KMS-11 (cell line): ENCODE measurements at regions not wholly inside any gene's neighbourhood (a gene's known extent, or its start where the extent isn't known, plus 50 kb on each side); places are given as distances from the start of the nearest gene placed in this dataset.

Experiments
- H2AFZ ChIP-seq: fragments of 200-600 bp; sonication (generic); 2 replicates; pipeline ENCODE4 v1.6.1; 2016; ENCODE audit warnings: antibody characterized with exemption, mixed run types, low read depth
- H3K27ac ChIP-seq: fragments of 200-600 bp; sonication (generic); 2 replicates; pipeline ENCODE4 v1.6.1; 2016; ENCODE audit warnings: mild to moderate bottlenecking, mixed run types
- H3K27me3 ChIP-seq: fragments of 200-600 bp; sonication (generic); 2 replicates; pipeline ENCODE4 v1.6.1; 2017; ENCODE audit warnings: mild to moderate bottlenecking, low read depth, mixed run types, moderate library complexity; ENCODE audit not compliant: insufficient read depth
- H3K36me3 ChIP-seq: fragments of 200-600 bp; sonication (generic); 2 replicates; pipeline ENCODE4 v1.6.1; 2017; ENCODE audit warnings: mild to moderate bottlenecking, mixed run types; ENCODE audit not compliant: insufficient read depth
- H3K4me1 ChIP-seq: fragments of 200-600 bp; sonication (generic); 2 replicates; pipeline ENCODE4 v1.6.1; 2016; ENCODE audit warnings: mild to moderate bottlenecking, low read depth, mixed run types; ENCODE audit not compliant: poor library complexity, severe bottlenecking
- H3K4me2 ChIP-seq: fragments of 200-600 bp; sonication (generic); 2 replicates; pipeline ENCODE4 v1.7.0; 2016; ENCODE audit warnings: mild to moderate bottlenecking, mixed run types
- H3K4me3 ChIP-seq: fragments of 200-600 bp; sonication (generic); IDR thresholded peaks from 2 replicates; pipeline ENCODE4 v1.6.1; 2017; ENCODE audit warnings: low read depth, low read length, mixed read lengths; ENCODE audit not compliant: insufficient read depth
- H3K79me2 ChIP-seq: fragments of 200-600 bp; sonication (generic); 2 replicates; pipeline ENCODE4 v1.6.1; 2016; ENCODE audit warnings: low read depth, mixed run types; ENCODE audit not compliant: insufficient read depth
- H3K9ac ChIP-seq: fragments of 200-600 bp; sonication (generic); 2 replicates; pipeline ENCODE4 v1.6.1; 2016; ENCODE audit warnings: mild to moderate bottlenecking, mixed run types
- H4K20me1 ChIP-seq: fragments of 200-600 bp; sonication (generic); 2 replicates; pipeline ENCODE4 v1.6.1; 2016; ENCODE audit warnings: mild to moderate bottlenecking, mixed run types; ENCODE audit not compliant: insufficient read depth
- TF ChIP-seq, protein P1 (sequence below): fragments of 200-600 bp; sonication (generic); conservative IDR thresholded peaks from 2 replicates; pipeline ENCODE4 v1.6.1; 2017; ENCODE audit warnings: low read depth, mild to moderate bottlenecking, antibody characterized with exemption, low read length, moderate library complexity, mixed read lengths

DNA sequence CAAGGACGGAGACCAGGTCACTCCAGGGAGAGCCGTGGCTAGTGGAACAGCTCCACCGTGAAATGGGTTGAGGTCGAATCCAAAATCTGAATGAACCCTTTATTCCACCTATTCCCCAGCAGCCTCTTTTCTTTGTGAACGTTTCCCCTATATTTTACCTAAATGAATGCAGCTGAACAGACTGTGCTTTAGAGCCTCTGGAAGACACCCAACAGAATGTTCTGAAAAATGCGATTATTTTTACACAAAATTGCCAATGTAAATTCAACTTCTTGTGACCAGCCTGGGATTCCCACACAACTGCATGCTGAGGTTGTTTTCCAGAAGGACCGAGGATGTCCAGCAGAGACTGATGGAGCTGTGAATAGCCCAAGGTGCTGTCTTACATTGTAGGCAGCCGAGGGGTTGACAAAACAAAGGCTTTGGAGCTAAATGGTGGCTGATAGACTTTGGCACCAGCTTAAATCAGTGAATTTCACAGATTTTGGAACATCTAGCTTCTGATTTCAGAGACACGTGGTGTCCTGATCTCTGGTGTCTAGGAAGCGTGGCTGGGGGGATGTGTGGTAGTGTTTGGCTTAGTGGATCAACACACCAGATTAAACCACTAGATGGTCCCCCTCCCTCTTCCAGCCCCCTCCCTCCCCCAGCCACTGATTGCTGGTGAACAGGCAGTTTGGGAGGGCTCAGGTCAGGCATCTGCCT, 150.4 kb downstream of the ZNF664 start:
- Histone ChIP-seq H3K27ac (no peak overlapping the region), H3K4me1 (peaks cover 6% of the 10 kb centered on the region), H3K79me2 (no peaks in the 10 kb centered on the region), H3K9ac (no peak overlapping the region), H3K36me3 (no peaks in the 10 kb centered on the region), H4K20me1 (no peaks in the 10 kb centered on the region), H3K27me3 (no peaks in the 10 kb centered on the region), H2AFZ (no peak overlapping the region), H3K4me2 (no peak overlapping the region), H3K4me3 (no peak overlapping the region)
- TF ChIP-seq, protein P1, sequence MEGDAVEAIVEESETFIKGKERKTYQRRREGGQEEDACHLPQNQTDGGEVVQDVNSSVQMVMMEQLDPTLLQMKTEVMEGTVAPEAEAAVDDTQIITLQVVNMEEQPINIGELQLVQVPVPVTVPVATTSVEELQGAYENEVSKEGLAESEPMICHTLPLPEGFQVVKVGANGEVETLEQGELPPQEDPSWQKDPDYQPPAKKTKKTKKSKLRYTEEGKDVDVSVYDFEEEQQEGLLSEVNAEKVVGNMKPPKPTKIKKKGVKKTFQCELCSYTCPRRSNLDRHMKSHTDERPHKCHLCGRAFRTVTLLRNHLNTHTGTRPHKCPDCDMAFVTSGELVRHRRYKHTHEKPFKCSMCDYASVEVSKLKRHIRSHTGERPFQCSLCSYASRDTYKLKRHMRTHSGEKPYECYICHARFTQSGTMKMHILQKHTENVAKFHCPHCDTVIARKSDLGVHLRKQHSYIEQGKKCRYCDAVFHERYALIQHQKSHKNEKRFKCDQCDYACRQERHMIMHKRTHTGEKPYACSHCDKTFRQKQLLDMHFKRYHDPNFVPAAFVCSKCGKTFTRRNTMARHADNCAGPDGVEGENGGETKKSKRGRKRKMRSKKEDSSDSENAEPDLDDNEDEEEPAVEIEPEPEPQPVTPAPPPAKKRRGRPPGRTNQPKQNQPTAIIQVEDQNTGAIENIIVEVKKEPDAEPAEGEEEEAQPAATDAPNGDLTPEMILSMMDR = no peak

DNA sequence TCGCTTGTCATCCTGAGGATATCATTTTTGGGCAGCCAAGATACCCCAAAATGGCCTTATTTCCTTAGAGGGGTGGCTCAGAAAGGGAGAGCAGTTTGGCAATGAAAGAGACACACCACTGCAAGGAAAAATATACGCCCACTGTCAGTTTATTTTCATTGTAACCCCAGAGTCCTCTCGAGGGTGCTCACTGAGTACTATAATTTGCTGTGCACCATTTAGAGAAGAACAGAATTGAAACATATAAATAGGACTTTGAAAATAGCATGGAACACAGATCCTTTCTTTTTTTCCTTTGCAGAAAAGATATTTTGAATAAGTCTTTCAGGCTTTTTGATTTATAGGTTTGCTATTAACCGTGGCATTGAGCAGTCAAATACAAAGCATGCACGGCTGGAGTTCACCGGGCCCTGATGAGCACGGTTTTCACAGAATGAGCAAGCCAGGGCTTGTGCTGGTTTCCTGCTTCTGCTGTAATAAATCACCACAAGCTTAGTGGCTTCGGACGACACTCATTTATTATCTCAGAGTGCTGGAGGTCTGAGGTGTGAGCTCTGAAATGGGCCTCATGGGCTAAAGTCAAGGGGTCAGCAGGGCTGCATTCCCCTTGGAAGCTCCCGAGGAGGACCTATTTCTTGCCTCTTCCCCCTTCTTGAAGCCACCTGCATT, 152.3 kb downstream of the ZNF664 start:
- Histone ChIP-seq H3K4me2 (no peak overlapping the region), H3K27ac (no peak overlapping the region), H3K27me3 (no peaks in the 10 kb centered on the region), H3K79me2 (no peaks in the 10 kb centered on the region), H2AFZ (no peak overlapping the region), H3K4me1 (peaks cover 24% of the 10 kb centered on the region), H3K36me3 (no peaks in the 10 kb centered on the region), H3K4me3 (no peak overlapping the region), H3K9ac (no peak overlapping the region), H4K20me1 (no peaks in the 10 kb centered on the region)
- TF ChIP-seq, protein P1 = no peak

DNA sequence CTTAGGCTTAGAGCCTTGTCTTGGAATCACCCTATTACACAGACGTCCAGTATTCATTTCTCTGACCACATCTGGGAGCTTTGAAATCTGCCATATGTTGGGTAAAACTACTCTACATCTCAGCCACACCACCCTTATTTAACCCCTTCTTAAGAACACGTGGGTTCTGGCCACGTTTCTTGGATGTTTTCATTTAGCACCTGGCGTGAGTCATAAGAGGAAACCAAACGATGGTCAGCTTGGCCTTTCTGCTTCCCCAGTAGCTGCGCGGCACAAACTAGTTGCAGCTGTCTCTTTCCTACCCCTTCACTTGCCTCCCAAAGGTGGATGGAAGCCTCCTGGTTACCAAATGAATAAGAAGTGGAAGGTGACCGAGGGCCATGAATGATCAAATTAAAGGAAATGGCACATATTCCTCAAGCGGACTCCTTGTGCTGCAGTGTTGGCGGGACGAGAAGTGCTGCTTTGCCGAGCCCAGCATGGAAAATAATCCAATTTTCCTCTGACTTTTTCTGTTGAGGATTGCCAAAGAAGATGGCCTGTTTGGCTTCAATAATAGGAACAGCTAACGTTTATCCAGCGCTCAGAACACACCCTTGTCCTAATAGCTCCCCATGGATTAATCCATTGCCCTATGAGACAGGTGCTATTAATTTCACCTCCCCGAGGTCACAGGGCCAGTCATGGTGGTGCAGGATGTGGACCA, 154.1 kb downstream of the ZNF664 start:
- Histone ChIP-seq H3K27ac (no peak overlapping the region), H3K27me3 (no peaks in the 10 kb centered on the region), H3K79me2 (no peaks in the 10 kb centered on the region), H3K9ac (no peak overlapping the region), H3K4me2 (no peak overlapping the region), H2AFZ (no peak overlapping the region), H3K4me3 (no peak overlapping the region), H4K20me1 (no peaks in the 10 kb centered on the region), H3K36me3 (no peaks in the 10 kb centered on the region), H3K4me1 (peaks cover 42% of the 10 kb centered on the region)
- TF ChIP-seq, protein P1 = no peak

DNA sequence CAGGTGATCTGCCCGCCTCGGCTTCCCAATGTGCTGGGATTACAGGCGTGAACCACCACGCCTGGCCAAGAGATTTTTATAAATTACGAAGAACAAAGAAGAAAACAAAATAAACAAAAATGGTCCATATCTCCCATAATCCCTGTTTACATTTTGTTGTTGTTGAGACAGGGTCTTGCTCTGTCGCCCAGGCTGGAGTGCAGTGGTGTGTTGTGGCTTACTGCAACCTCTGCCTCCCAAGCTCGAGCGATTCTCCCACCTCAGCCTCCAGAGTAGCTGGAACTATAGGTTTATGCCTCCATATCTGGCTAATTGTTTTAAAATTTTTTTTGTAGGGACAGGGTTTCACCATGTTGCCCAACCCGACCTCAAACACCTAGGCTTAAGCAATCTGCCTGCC, 156.1 kb downstream of the ZNF664 start:
- H3K79me2 ChIP-seq = no peaks in the 10 kb centered on the region
- no peaks in the 10 kb centered on the region for H3K27me3 ChIP-seq
- peak overlapping the region; percentile 98; the same call in 1 of the 2 replicates for H3K27ac ChIP-seq
- H3K36me3 ChIP-seq = no peaks in the 10 kb centered on the region
- no peak overlapping the region for H3K9ac ChIP-seq
- no peak overlapping the region for H3K4me3 ChIP-seq
- H3K4me1 ChIP-seq = peaks cover 53% of the 10 kb centered on the region
- TF ChIP-seq, protein P1 = no peak
- no peak overlapping the region for H3K4me2 ChIP-seq
- no peaks in the 10 kb centered on the region for H4K20me1 ChIP-seq
- no peak overlapping the region for H2AFZ ChIP-seq
